ENCODE measurements at regions not wholly inside any gene's neighbourhood (a gene's known extent, or its start where the extent isn't known, plus 50 kb on each side); places are given as distances from the start of the nearest gene placed in this dataset.

GRCh38 chr21:34289856-34290255, 74.0 kb upstream of the KCNE2 start:
- no peak overlapping the region for H3K4me3 ChIP-seq (ENCODE audit: low read depth, low read length)
- no peak overlapping the region for H3K27ac ChIP-seq
- H3K9ac ChIP-seq = no peak overlapping the region
- H3K4me1 ChIP-seq = no peaks in the 10 kb centered on the region
- no peaks in the 10 kb centered on the region for H3K27me3 ChIP-seq (ENCODE audit: control insufficient read depth, insufficient read depth, low read length)
- no peaks in the 10 kb centered on the region for H3K9me3 ChIP-seq (ENCODE audit: control insufficient read depth, low read length)
- no peak overlapping the region for H3K4me2 ChIP-seq (ENCODE audit: low read length)
- no peak for TF ChIP-seq CTCF (IDR thresholded peaks at IDR 0.05)
- no peak overlapping the region for H2AFZ ChIP-seq
- no peaks in the 10 kb centered on the region for H3K79me2 ChIP-seq
- no peaks in the 10 kb centered on the region for H3K36me3 ChIP-seq (ENCODE audit: control insufficient read depth, insufficient read depth, low read length)

GRCh38 chr21:34296878-34297277, 66.9 kb upstream of the KCNE2 start:
- no peak for TF ChIP-seq CTCF (IDR thresholded peaks at IDR 0.05)

GRCh38 chr21:34298534-34299167, 65.2 kb upstream of the KCNE2 start:
- no peak for TF ChIP-seq CTCF (IDR thresholded peaks at IDR 0.05)
- no peak overlapping the region for H3K27ac ChIP-seq
- no peak overlapping the region for H3K9ac ChIP-seq
- H2AFZ ChIP-seq = no peak overlapping the region
- no peaks in the 10 kb centered on the region for H3K36me3 ChIP-seq (ENCODE audit: control insufficient read depth, insufficient read depth, low read length)
- H3K4me1 ChIP-seq = no peaks in the 10 kb centered on the region
- no peak overlapping the region for H3K4me3 ChIP-seq (ENCODE audit: low read depth, low read length)
- no peak overlapping the region for H3K4me2 ChIP-seq (ENCODE audit: low read length)
- no peaks in the 10 kb centered on the region for H3K27me3 ChIP-seq (ENCODE audit: control insufficient read depth, insufficient read depth, low read length)
- H3K79me2 ChIP-seq = no peaks in the 10 kb centered on the region
- H3K9me3 ChIP-seq (ENCODE audit: control insufficient read depth, low read length) = no peaks in the 10 kb centered on the region

More at GRCh38 chr21:34296878-34297277, 66.9 kb upstream of the KCNE2 start:
- H3K4me2 ChIP-seq (ENCODE audit: low read length) = no peak overlapping the region
- H3K9ac ChIP-seq = no peak overlapping the region
- H2AFZ ChIP-seq = no peak overlapping the region
- H3K4me1 ChIP-seq = no peaks in the 10 kb centered on the region
- H3K27ac ChIP-seq = no peak overlapping the region
- no peak overlapping the region for H3K4me3 ChIP-seq (ENCODE audit: low read depth, low read length)
- H3K79me2 ChIP-seq = no peaks in the 10 kb centered on the region
- no peaks in the 10 kb centered on the region for H3K9me3 ChIP-seq (ENCODE audit: control insufficient read depth, low read length)
- no peaks in the 10 kb centered on the region for H3K27me3 ChIP-seq (ENCODE audit: control insufficient read depth, insufficient read depth, low read length)
- H3K36me3 ChIP-seq (ENCODE audit: control insufficient read depth, insufficient read depth, low read length) = no peaks in the 10 kb centered on the region

- H2AFZ ChIP-seq = no peak overlapping the region
- H3K27ac ChIP-seq = no peak overlapping the region
- H3K9me3 ChIP-seq (ENCODE audit: control insufficient read depth, low read length) = no peaks in the 10 kb centered on the region
- H3K4me2 ChIP-seq (ENCODE audit: low read length) = no peak overlapping the region
- no peaks in the 10 kb centered on the region for H3K79me2 ChIP-seq
- no peak overlapping the region for H3K9ac ChIP-seq
- TF ChIP-seq CTCF (IDR thresholded peaks at IDR 0.05) = no peak
- no peaks in the 10 kb centered on the region for H3K36me3 ChIP-seq (ENCODE audit: control insufficient read depth, insufficient read depth, low read length)
- no peaks in the 10 kb centered on the region for H3K4me1 ChIP-seq
- no peak overlapping the region for H3K4me3 ChIP-seq (ENCODE audit: low read depth, low read length)
- H3K27me3 ChIP-seq (ENCODE audit: control insufficient read depth, insufficient read depth, low read length) = no peaks in the 10 kb centered on the region
Measured at GRCh38 chr21:34299168-34299539, 64.7 kb upstream of the KCNE2 start.

- Histone ChIP-seq H3K36me3 (ENCODE audit: control insufficient read depth, insufficient read depth, low read length) (no peaks in the 10 kb centered on the region), H3K27me3 (ENCODE audit: control insufficient read depth, insufficient read depth, low read length) (no peaks in the 10 kb centered on the region), H3K9me3 (ENCODE audit: control insufficient read depth, low read length) (no peaks in the 10 kb centered on the region), H3K9ac (no peak overlapping the region), H2AFZ (no peak overlapping the region), H3K79me2 (no peaks in the 10 kb centered on the region), H3K4me2 (ENCODE audit: low read length) (no peak overlapping the region), H3K4me1 (no peaks in the 10 kb centered on the region), H3K4me3 (ENCODE audit: low read depth, low read length) (no peak overlapping the region), H3K27ac (no peak overlapping the region)
- no peak for TF ChIP-seq CTCF (IDR thresholded peaks at IDR 0.05)
Measured at GRCh38 chr21:34302521-34302920, 61.3 kb upstream of the KCNE2 start.
